Panc1 (cell line): ENCODE measurements at regions not wholly inside any gene's neighbourhood (a gene's known extent, or its start where the extent isn't known, plus 50 kb on each side); places are given as distances from the start of the nearest gene placed in this dataset.

Source experiments
- ATAC-seq: fragments of 200-7000 bp; cut with Tn5 transposase; 2 replicates; pipeline ENCODE4 v1.9.1; 2020; ENCODE audit warnings: mild to moderate bottlenecking, moderate library complexity
- BruUV-seq: library from RNA; stranded (reverse); fragments of 400-500 nt; replicated peaks from 2 replicates; lab custom pipeline; 2021; lab: Mats Ljungman, UMichigan
- CTCF ChIA-PET: fragments of 300-600 bp; sonication (Branson Sonifier 250); formaldehyde crosslinking; loops from one replicate; lab custom pipeline; 2022; ENCODE audit warnings: antibody characterized with exemption; lab: Charles Lee
- POLR2A ChIA-PET: fragments of 300-600 bp; sonication (Branson Sonifier 250); formaldehyde crosslinking; loops from one replicate; lab custom pipeline; 2022; ENCODE audit warnings: antibody characterized with exemption; lab: Charles Lee
- DNase-seq: peaks from one replicate; pipeline ENCODE4 v3.0.0-alpha.2; 2010; ENCODE audit warnings: low read depth, low spot score
- H3K27ac ChIP-seq: 2 replicates; pipeline ENCODE4 v1.5.1; 2011; ENCODE audit warnings: mild to moderate bottlenecking, low read length, inconsistent platforms
- H3K27me3 ChIP-seq: fragments of 200-500 bp; sonication (Bioruptor generic); 2 replicates; pipeline ENCODE4 v1.6.0; 2014; ENCODE audit warnings: low read length, inconsistent platforms; ENCODE audit not compliant: control insufficient read depth, insufficient read depth
- H3K36me3 ChIP-seq: fragments of 200-500 bp; sonication (Bioruptor generic); 2 replicates; pipeline ENCODE4 v1.5.1; 2014; ENCODE audit warnings: inconsistent platforms, mild to moderate bottlenecking, low read length, moderate library complexity; ENCODE audit not compliant: control insufficient read depth, insufficient read depth
- H3K4me1 ChIP-seq: 2 replicates; pipeline ENCODE4 v1.5.1; 2011; ENCODE audit warnings: inconsistent platforms, mild to moderate bottlenecking, low read length, moderate library complexity; ENCODE audit not compliant: control insufficient read depth, insufficient read depth
- H3K4me3 ChIP-seq, 2 experiments: 2 replicates each; pipeline ENCODE4 v1.5.1; 2011 to 2012; ENCODE audit warnings: low read depth in 2 of 2, low read length in 2 of 2, mild to moderate bottlenecking in 2 of 2, inconsistent platforms in 1 of 2, moderate library complexity in 1 of 2
- H3K9me3 ChIP-seq: fragments of 200-500 bp; sonication (Bioruptor generic); 2 replicates; pipeline ENCODE4 v1.5.1; 2014; ENCODE audit warnings: low read depth, mild to moderate bottlenecking, inconsistent platforms, low read length, moderate library complexity; ENCODE audit not compliant: control insufficient read depth, insufficient read depth
- POLR2AphosphoS5 ChIP-seq: IDR thresholded peaks from 2 replicates; pipeline ENCODE4 v1.6.1; 2012; ENCODE audit warnings: mild to moderate bottlenecking, low read depth, low read length, moderate library complexity
- REST ChIP-seq, 2 experiments: IDR thresholded peaks; 2 replicates each; pipeline ENCODE4 v1.6.1; 2011 to 2012; ENCODE audit warnings: low read depth in 2 of 2, control low read depth in 1 of 2, low read length in 1 of 2, mild to moderate bottlenecking in 1 of 2, moderate library complexity in 1 of 2; ENCODE audit not compliant: insufficient read depth in 1 of 2
- SIN3A ChIP-seq: IDR thresholded peaks from 2 replicates; pipeline ENCODE4 v1.6.1; 2012; ENCODE audit warnings: low read depth, mild to moderate bottlenecking, low read length, moderate library complexity, borderline replicate concordance; ENCODE audit not compliant: insufficient read depth
- TCF7L2 ChIP-seq: IDR thresholded peaks from 2 replicates; pipeline ENCODE4 v1.6.1; 2011; ENCODE audit warnings: mild to moderate bottlenecking, low read depth, low read length, inconsistent platforms
- in situ Hi-C: cut with HindIII; loops from 2 replicates; pipeline ENCODE4 v1.10.0; 2016; ENCODE audit warnings: low sequenced_read_pairs, low pct_unique_long_range_greater_than_20kb
- intact Hi-C: fragments of 100-400 bp; cut with micrococcal nuclease; formaldehyde crosslinking; loops from one replicate; pipeline ENCODE4 v1.10.0; 2022; ENCODE audit not compliant: unreplicated experiment
- TF ChIP-seq, protein P1 (sequence below): fragments of 450-650 bp; IDR thresholded peaks from 2 replicates; pipeline ENCODE4 v1.5.1; 2017; ENCODE audit warnings: mild to moderate bottlenecking

DNA sequence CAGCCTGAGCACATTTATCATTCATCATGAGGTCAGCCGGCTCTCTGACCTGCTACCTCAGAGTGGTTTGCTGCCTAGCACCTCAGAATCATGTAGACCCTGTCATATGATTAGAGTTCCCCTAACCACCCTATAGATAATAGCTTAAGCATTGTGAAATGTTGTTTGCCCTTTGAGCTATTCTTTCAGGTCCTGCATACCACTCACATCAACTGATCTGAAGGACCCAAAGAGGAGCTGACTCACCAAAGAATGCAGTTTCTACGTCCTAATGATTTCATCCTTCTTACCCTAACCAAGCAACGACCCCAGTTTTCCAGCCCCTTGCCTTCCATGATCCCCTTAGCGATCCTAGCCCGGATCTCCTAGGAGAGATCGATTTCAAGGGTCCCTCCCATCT is 527.9 kb downstream of the SOX5 start:
- H3K4me3 ChIP-seq = no peak overlapping the region
- ChIA-PET CTCF (no interaction called here), POLR2A (no interaction called here)
- intact Hi-C loops (no loop called here), in situ Hi-C loops (no loop called here)
- no peaks in the 10 kb centered on the region for H3K27me3 ChIP-seq
- ATAC-seq (no peak), DNase-seq (no peak)
- TF ChIP-seq REST (IDR thresholded peaks at IDR 0.05; ENCODE audit: insufficient read depth in 1 of 2, low read depth in 2 of 2, low read length in 1 of 2) (no peak), SIN3A (no peak)
- no peak overlapping the region for H3K27ac ChIP-seq
- H3K9me3 ChIP-seq = no peaks in the 10 kb centered on the region
- no peaks in the 10 kb centered on the region for H3K36me3 ChIP-seq
- H3K4me1 ChIP-seq = no peaks in the 10 kb centered on the region
- BruUV-seq = no TSS peak

DNA sequence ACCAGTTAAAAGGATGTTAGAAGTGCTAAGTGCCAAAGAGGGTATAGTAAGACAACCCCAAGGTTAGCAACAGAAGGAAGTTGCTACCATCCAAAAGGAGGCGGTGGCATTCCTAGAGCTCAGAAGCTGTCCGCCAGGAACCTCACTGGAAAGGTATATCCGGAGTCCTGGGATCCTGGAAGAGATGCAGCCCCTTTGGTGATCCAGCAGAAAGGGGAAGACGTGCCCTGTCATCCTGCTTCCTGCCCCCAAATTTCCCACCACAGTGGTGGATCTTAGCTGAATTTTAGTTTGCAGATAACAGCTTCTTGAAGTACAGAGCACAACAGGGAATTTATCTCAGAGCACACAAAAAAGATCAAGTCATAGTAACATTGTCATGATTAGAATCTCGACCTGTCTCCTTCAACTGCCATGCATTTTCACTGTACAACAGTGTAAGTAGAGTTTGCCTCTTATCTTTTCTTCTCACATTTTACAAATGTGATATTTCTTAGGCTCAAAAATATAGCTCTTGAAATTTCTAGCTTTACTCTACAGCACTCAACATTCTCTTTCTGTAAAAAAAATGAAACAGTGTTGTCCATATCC is 526.3 kb downstream of the SOX5 start:
- BruUV-seq = no TSS peak
- DNase-seq (no peak), ATAC-seq (no peak)
- Histone ChIP-seq H3K4me3 (no peak overlapping the region), H3K27me3 (no peaks in the 10 kb centered on the region), H3K9me3 (no peaks in the 10 kb centered on the region), H3K4me1 (no peaks in the 10 kb centered on the region), H3K36me3 (no peaks in the 10 kb centered on the region), H3K27ac (no peak overlapping the region)
- TF ChIP-seq TCF7L2 (no peak), POLR2AphosphoS5 (no peak), REST (IDR thresholded peaks at IDR 0.05; ENCODE audit: insufficient read depth in 1 of 2, low read depth in 2 of 2, low read length in 1 of 2) (no peak), SIN3A (no peak)
- TF ChIP-seq, protein P1, sequence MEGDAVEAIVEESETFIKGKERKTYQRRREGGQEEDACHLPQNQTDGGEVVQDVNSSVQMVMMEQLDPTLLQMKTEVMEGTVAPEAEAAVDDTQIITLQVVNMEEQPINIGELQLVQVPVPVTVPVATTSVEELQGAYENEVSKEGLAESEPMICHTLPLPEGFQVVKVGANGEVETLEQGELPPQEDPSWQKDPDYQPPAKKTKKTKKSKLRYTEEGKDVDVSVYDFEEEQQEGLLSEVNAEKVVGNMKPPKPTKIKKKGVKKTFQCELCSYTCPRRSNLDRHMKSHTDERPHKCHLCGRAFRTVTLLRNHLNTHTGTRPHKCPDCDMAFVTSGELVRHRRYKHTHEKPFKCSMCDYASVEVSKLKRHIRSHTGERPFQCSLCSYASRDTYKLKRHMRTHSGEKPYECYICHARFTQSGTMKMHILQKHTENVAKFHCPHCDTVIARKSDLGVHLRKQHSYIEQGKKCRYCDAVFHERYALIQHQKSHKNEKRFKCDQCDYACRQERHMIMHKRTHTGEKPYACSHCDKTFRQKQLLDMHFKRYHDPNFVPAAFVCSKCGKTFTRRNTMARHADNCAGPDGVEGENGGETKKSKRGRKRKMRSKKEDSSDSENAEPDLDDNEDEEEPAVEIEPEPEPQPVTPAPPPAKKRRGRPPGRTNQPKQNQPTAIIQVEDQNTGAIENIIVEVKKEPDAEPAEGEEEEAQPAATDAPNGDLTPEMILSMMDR = no peak
- ChIA-PET CTCF (no interaction called here), POLR2A (no interaction called here)
- in situ Hi-C loops (no loop called here), intact Hi-C loops (no loop called here)
